Parathyroid adenoma (tissue), 2 donors: ENCODE measurements at regions not wholly inside any gene's neighbourhood (a gene's known extent, or its start where the extent isn't known, plus 50 kb on each side); places are given as distances from the start of the nearest gene placed in this dataset.

ENCODE experiments used
- H2AFZ ChIP-seq: fragments of 300-600 bp; sonication (generic); one replicate; pipeline ENCODE4 v1.7.0; 2017; ENCODE audit warnings: antibody characterized with exemption, mild to moderate bottlenecking
- H3K27ac ChIP-seq: fragments of 300-600 bp; sonication (generic); one replicate; pipeline ENCODE4 v1.7.0; 2017
- H3K27me3 ChIP-seq: fragments of 300-600 bp; sonication (generic); one replicate; pipeline ENCODE4 v1.7.0; 2017; ENCODE audit warnings: low read length; ENCODE audit not compliant: control insufficient read depth, insufficient read depth
- H3K36me3 ChIP-seq: fragments of 300-600 bp; sonication (generic); one replicate; pipeline ENCODE4 v1.7.0; 2017; ENCODE audit warnings: low read length; ENCODE audit not compliant: control insufficient read depth, insufficient read depth
- H3K4me1 ChIP-seq: fragments of 300-600 bp; sonication (generic); one replicate; pipeline ENCODE4 v1.7.0; 2017; ENCODE audit warnings: control low read depth
- H3K4me2 ChIP-seq: fragments of 300-600 bp; sonication (generic); one replicate; pipeline ENCODE4 v1.7.0; 2017; ENCODE audit warnings: low read length
- H3K4me3 ChIP-seq: fragments of 300-600 bp; sonication (generic); one replicate; pipeline ENCODE4 v1.7.0; 2017; ENCODE audit warnings: low read depth, low read length
- H3K79me2 ChIP-seq: fragments of 300-600 bp; sonication (generic); one replicate; pipeline ENCODE4 v1.7.0; 2017; ENCODE audit warnings: control low read depth
- H3K9ac ChIP-seq: fragments of 300-600 bp; sonication (generic); one replicate; pipeline ENCODE4 v1.7.0; 2017; ENCODE audit warnings: mild to moderate bottlenecking
- H3K9me3 ChIP-seq: fragments of 300-600 bp; sonication (generic); one replicate; pipeline ENCODE4 v1.7.0; 2017; ENCODE audit warnings: low read length; ENCODE audit not compliant: control insufficient read depth
- TF ChIP-seq, protein P1 (sequence below): fragments of 300-600 bp; sonication (generic); IDR thresholded peaks from one replicate; pipeline ENCODE4 v1.7.0; 2017; ENCODE audit warnings: antibody characterized with exemption, mild to moderate bottlenecking
- donor health status: primary hyperparathyroidism.

DNA sequence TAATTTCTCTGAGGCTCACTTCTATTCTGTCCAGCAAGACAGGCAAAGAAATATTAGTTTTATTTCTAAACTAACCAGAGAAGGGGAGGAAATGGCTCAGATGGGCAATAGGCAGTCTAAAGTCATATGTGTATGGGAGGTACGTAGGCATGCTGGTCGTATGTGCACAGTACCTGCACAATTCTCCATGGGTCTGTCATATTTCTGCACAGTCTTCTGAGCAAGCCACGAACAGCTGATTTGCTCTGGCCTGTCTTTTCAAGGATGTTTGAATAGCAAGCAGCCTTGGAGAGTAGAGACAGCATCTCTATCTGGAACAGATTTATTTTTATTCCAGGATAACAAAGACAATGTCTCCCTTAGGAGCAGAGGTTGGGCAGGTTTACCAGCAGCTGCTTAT lies 92.1 kb downstream of the SLC25A47 start:
- no peak overlapping the region for H3K27ac ChIP-seq
- no peak overlapping the region for H3K4me2 ChIP-seq
- H2AFZ ChIP-seq: no peak overlapping the region
- H3K4me1 ChIP-seq: no peaks in the 10 kb centered on the region
- TF ChIP-seq, protein P1, sequence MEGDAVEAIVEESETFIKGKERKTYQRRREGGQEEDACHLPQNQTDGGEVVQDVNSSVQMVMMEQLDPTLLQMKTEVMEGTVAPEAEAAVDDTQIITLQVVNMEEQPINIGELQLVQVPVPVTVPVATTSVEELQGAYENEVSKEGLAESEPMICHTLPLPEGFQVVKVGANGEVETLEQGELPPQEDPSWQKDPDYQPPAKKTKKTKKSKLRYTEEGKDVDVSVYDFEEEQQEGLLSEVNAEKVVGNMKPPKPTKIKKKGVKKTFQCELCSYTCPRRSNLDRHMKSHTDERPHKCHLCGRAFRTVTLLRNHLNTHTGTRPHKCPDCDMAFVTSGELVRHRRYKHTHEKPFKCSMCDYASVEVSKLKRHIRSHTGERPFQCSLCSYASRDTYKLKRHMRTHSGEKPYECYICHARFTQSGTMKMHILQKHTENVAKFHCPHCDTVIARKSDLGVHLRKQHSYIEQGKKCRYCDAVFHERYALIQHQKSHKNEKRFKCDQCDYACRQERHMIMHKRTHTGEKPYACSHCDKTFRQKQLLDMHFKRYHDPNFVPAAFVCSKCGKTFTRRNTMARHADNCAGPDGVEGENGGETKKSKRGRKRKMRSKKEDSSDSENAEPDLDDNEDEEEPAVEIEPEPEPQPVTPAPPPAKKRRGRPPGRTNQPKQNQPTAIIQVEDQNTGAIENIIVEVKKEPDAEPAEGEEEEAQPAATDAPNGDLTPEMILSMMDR: no peak
- no peak overlapping the region for H3K9ac ChIP-seq
- no peaks in the 10 kb centered on the region for H3K27me3 ChIP-seq
- H3K36me3 ChIP-seq: no peaks in the 10 kb centered on the region
- H3K79me2 ChIP-seq: peaks cover 5% of the 10 kb centered on the region
- no peak overlapping the region for H3K4me3 ChIP-seq
- H3K9me3 ChIP-seq: no peaks in the 10 kb centered on the region

DNA sequence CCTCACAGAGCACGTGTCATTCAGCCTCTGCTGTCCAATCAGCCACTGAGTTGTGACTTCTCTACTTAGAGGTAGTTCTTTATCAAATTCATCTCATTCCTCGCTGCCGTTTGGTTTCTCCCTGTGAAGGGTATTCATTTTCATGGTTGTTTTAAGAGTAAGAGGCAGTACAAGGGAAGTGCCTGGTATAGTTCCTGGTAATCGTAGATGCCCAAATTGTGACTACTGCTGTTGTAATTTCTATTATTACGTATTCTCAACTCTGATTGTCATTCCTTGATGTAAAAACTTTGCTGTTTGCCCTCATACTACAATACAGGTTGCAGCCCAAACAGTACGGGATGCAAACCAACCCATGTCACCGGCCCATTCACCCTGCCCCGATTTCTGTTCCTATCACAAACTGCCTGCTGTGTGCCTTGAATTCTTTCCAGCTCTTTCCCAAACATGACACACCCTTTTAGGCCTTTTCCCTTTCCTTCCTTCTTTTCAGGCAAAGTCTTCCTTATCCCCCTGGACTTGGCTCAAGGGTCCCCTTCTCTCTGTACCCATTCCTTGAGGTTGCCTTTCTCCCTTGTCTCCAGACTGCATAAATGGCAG lies 93.0 kb downstream of the SLC25A47 start:
- no peaks in the 10 kb centered on the region for H3K9me3 ChIP-seq
- H3K4me3 ChIP-seq: no peak overlapping the region
- H3K36me3 ChIP-seq: no peaks in the 10 kb centered on the region
- H3K9ac ChIP-seq: no peak overlapping the region
- no peaks in the 10 kb centered on the region for H3K4me1 ChIP-seq
- H3K27ac ChIP-seq: no peak overlapping the region
- peaks cover 5% of the 10 kb centered on the region for H3K79me2 ChIP-seq
- H3K4me2 ChIP-seq: no peak overlapping the region
- TF ChIP-seq, protein P1: no peak
- no peaks in the 10 kb centered on the region for H3K27me3 ChIP-seq
- H2AFZ ChIP-seq: no peak overlapping the region

DNA sequence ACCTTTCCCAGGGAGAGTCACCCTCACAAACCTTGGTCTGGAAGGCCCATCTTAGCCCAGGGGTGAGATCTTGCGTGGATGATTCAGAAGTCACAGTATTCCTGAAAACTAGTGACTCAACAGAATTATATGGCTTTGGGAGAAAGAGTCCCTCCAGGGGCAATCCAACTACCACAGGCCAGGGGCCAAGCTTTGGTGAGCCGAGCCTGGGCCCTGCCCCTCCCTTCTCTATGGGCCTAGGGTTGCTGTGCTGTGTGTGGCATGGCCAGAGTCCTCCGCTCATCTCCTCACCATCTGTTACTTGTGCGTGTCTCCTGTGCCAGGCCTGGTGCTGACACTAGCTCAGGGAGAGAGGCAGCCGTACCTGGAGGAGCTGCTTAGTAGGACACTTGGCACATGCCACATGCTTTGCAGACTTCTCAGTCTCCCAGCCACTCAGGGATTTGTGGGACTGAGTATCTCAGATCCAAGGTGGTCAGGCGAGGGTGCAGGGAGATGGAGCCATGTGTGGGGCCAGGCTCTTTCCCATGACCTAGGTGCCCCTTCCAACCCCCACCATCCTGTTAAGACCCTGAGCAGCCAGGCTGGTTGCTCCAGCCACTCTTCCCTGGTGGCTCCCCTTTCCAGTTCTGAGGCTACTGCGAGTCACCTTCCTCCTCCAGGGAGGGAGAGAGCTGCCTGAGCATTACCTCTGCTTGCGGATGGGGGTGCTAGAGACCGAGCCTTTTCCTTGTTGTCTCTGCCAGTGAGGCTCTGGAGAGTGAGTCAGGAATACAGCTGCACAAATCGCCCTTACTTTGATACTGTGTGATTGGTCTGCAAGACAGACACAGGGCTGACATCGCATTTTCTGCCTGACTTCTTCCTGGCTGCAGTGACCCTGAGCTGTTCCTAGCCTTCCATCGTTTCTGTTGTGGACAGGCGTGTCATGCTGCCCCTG lies 94.1 kb downstream of the SLC25A47 start:
- Histone ChIP-seq H3K27me3 (no peaks in the 10 kb centered on the region), H3K9me3 (no peaks in the 10 kb centered on the region), H3K4me3 (no peak overlapping the region), H2AFZ (no peak overlapping the region), H3K9ac (no peak overlapping the region), H3K79me2 (peaks cover 5% of the 10 kb centered on the region), H3K36me3 (no peaks in the 10 kb centered on the region), H3K4me2 (no peak overlapping the region), H3K27ac (no peak overlapping the region), H3K4me1 (no peaks in the 10 kb centered on the region)
- TF ChIP-seq, protein P1: peak; percentile 63

DNA sequence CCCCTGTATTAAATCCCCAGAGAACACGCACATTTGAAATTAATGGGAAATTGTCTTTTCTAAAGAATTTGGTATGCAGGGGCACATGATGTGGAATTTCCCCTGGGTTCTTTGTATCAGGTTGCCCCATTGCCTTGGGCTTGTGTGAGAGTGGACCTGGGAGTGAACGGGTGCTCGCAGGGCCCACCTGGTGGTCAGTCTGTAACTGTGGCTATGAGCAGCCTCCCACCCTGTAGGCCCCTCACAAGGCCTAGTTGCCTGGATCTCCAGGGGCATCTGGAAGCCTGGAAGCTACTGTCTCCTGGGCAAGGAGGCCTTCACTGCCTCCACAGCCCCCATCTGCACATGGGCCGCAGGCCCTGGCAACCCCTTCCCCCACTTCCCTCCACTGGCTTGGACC lies 96.7 kb downstream of the SLC25A47 start:
- no peak overlapping the region for H3K27ac ChIP-seq
- H3K4me3 ChIP-seq: no peak overlapping the region
- no peak overlapping the region for H3K9ac ChIP-seq
- H3K4me2 ChIP-seq: no peak overlapping the region
- TF ChIP-seq, protein P1: no peak
- H2AFZ ChIP-seq: no peak overlapping the region
- H3K9me3 ChIP-seq: no peaks in the 10 kb centered on the region
- no peaks in the 10 kb centered on the region for H3K36me3 ChIP-seq
- H3K4me1 ChIP-seq: peaks cover 4% of the 10 kb centered on the region
- H3K79me2 ChIP-seq: no peaks in the 10 kb centered on the region
- no peaks in the 10 kb centered on the region for H3K27me3 ChIP-seq
